SK-N-SH (cell line): ENCODE measurements at regions not wholly inside any gene's neighbourhood (a gene's known extent, or its start where the extent isn't known, plus 50 kb on each side); places are given as distances from the start of the nearest gene placed in this dataset.

Source experiments
- CTCF ChIA-PET: fragments of 300-600, 350-600 bp; formaldehyde crosslinking; extraction: SDS; loops from one replicate; lab custom pipeline; 2021; lab: Yijun Ruan, JAX
- POLR2A ChIA-PET: fragments of 350-600 bp; sonication (Branson Sonifier 250); formaldehyde crosslinking; extraction: SDS; loops from one replicate; lab custom pipeline; 2020; ENCODE audit warnings: antibody characterized with exemption, inconsistent platforms; lab: Yijun Ruan, JAX
- DNase-seq: peaks from one replicate; pipeline ENCODE4 v3.0.0; 2012
- H2AFZ ChIP-seq: fragments of 200-600 bp; sonication (generic); 2 replicates; pipeline ENCODE4 v1.8.1; 2016; ENCODE audit warnings: antibody characterized with exemption, mild to moderate bottlenecking, low read depth
- H3F3A ChIP-seq: fragments of 200-600 bp; sonication (generic); replicated peaks from 2 replicates; pipeline ENCODE3; 2016; ENCODE audit warnings: antibody characterized with exemption, mild to moderate bottlenecking; ENCODE audit not compliant: insufficient read depth
- H3K27ac ChIP-seq, 2 experiments: fragments of 200-500 bp in 1 of 2; fragments of 200-600 bp in 1 of 2; sonication (Bioruptor generic) in 1 of 2; sonication (generic), shearing (Covaris generic) in 1 of 2; 2 replicates each; pipeline versions ENCODE4 v1.5.1 to v1.6.1; 2014 to 2016; ENCODE audit warnings: low read depth in 2 of 2, inconsistent platforms in 1 of 2, low read length in 1 of 2, mild to moderate bottlenecking in 1 of 2, mixed read lengths in 1 of 2
- H3K27me3 ChIP-seq: fragments of 200-600 bp; sonication (generic), shearing (Covaris generic); 2 replicates; pipeline ENCODE4 v1.6.1; 2016; ENCODE audit warnings: mixed run types; ENCODE audit not compliant: insufficient read depth
- H3K36me3 ChIP-seq, 2 experiments: fragments of 200-500 bp in 1 of 2; fragments of 200-600 bp in 1 of 2; sonication (Bioruptor generic) in 1 of 2; sonication (generic) in 1 of 2; replicated peaks in 1 of 2; 2 replicates each; pipeline versions ENCODE3 to v1.5.1; 2014 to 2016; ENCODE audit warnings: low read length in 1 of 2, mild to moderate bottlenecking in 1 of 2; ENCODE audit not compliant: insufficient read depth in 2 of 2, control insufficient read depth in 1 of 2
- H3K4me1 ChIP-seq, 2 experiments: fragments of 200-500 bp in 1 of 2; fragments of 200-600 bp in 1 of 2; sonication (Bioruptor generic) in 1 of 2; sonication (generic), shearing (Covaris generic) in 1 of 2; 2 replicates each; pipeline versions ENCODE4 v1.5.1 to v1.6.1; 2014 to 2016; ENCODE audit warnings: low read depth in 1 of 2, low read length in 1 of 2, mixed run types in 1 of 2; ENCODE audit not compliant: insufficient read depth in 2 of 2, control insufficient read depth in 1 of 2
- H3K4me2 ChIP-seq: fragments of 200-600 bp; sonication (generic), shearing (Covaris generic); 2 replicates; pipeline ENCODE4 v1.6.1; 2017; ENCODE audit warnings: mixed run types
- H3K4me3 ChIP-seq, 2 experiments: fragments of 200-500 bp in 1 of 2; fragments of 200-600 bp in 1 of 2; sonication (Bioruptor generic) in 1 of 2; sonication (generic), shearing (Covaris generic) in 1 of 2; 2 replicates each; pipeline versions ENCODE4 v1.5.1 to v1.8.1; 2014 to 2016; ENCODE audit warnings: low read depth in 2 of 2, inconsistent platforms in 1 of 2, low read length in 1 of 2, mild to moderate bottlenecking in 1 of 2, mixed read lengths in 1 of 2, moderate library complexity in 1 of 2
- H3K79me2 ChIP-seq: fragments of 200-600 bp; sonication (generic); 2 replicates; pipeline ENCODE4 v1.8.1; 2017; ENCODE audit warnings: mild to moderate bottlenecking; ENCODE audit not compliant: insufficient read depth
- H3K9ac ChIP-seq: fragments of 200-600 bp; sonication (generic); 2 replicates; pipeline ENCODE4 v1.6.1; 2017; ENCODE audit warnings: mixed run types
- H3K9me2 ChIP-seq: fragments of 200-600 bp; sonication (generic); 2 replicates; pipeline ENCODE4 v1.6.1; 2017; ENCODE audit warnings: mixed run types
- H3K9me3 ChIP-seq: fragments of 200-600 bp; sonication (generic); 2 replicates; pipeline ENCODE4 v1.6.1; 2017; ENCODE audit warnings: mixed run types, mild to moderate bottlenecking, moderate library complexity
- H4K20me1 ChIP-seq: fragments of 200-600 bp; sonication (generic); 2 replicates; pipeline ENCODE4 v1.6.1; 2017; ENCODE audit warnings: mild to moderate bottlenecking, mixed run types; ENCODE audit not compliant: insufficient read depth
- CTCF ChIP-seq: fragments of 200-600 bp; sonication (generic); IDR thresholded peaks from 2 replicates; pipeline ENCODE4 v1.6.1; 2017; ENCODE audit warnings: antibody characterized with exemption, mild to moderate bottlenecking, moderate library complexity
- EP300 ChIP-seq, 2 experiments: IDR thresholded peaks; 2 replicates each; pipeline versions ENCODE4 v1.4.0 to v1.6.1; 2012; ENCODE audit warnings: borderline replicate concordance in 1 of 2, low read depth in 1 of 2, low read length in 1 of 2
- FOXM1 ChIP-seq: IDR thresholded peaks from 2 replicates; pipeline ENCODE4 v1.4.0; 2012; ENCODE audit warnings: low read depth, mild to moderate bottlenecking
- GABPA ChIP-seq: IDR thresholded peaks from 2 replicates; pipeline ENCODE4 v1.4.0; 2012; ENCODE audit warnings: low read depth, mild to moderate bottlenecking
- GATA2 ChIP-seq: sonication (generic); formaldehyde crosslinking; IDR thresholded peaks from 2 replicates; pipeline ENCODE4 v1.5.0; 2020; ENCODE audit warnings: mild to moderate bottlenecking, missing genetic modification reagents
- JUND ChIP-seq: IDR thresholded peaks from 2 replicates; pipeline ENCODE4 v1.4.0; 2012
- MEF2A ChIP-seq: IDR thresholded peaks from 2 replicates; pipeline ENCODE4 v1.4.0; 2012; ENCODE audit warnings: low read depth, borderline replicate concordance
- MXI1 ChIP-seq: IDR thresholded peaks from 2 replicates; pipeline ENCODE4 v1.6.1; 2012; ENCODE audit warnings: mild to moderate bottlenecking, low read depth, low read length, improper control_type of control experiment
- NFIC ChIP-seq: IDR thresholded peaks from 2 replicates; pipeline ENCODE4 v1.4.0; 2012; ENCODE audit warnings: borderline replicate concordance
- NRF1 ChIP-seq: IDR thresholded peaks from 2 replicates; pipeline ENCODE4 v1.6.1; 2012; ENCODE audit warnings: low read depth, mild to moderate bottlenecking, low read length
- RAD21 ChIP-seq: IDR thresholded peaks from 2 replicates; pipeline ENCODE4 v1.6.1; 2012; ENCODE audit warnings: mild to moderate bottlenecking, low read length
- RCOR1 ChIP-seq: fragments of 150-350 bp; IDR thresholded peaks from 2 replicates; pipeline ENCODE4 v1.6.1; 2017; ENCODE audit warnings: antibody characterized with exemption, low read length
- REST ChIP-seq: IDR thresholded peaks from 2 replicates; pipeline ENCODE4 v1.6.1; 2012; ENCODE audit warnings: mild to moderate bottlenecking, low read depth, low read length, moderate library complexity
- RFX5 ChIP-seq: IDR thresholded peaks from 2 replicates; pipeline ENCODE4 v1.6.1; 2012; ENCODE audit warnings: mild to moderate bottlenecking, improper control_type of control experiment, low read length
- SMC3 ChIP-seq: IDR thresholded peaks from 2 replicates; pipeline ENCODE4 v1.6.1; 2012; ENCODE audit warnings: low read depth, low read length, improper control_type of control experiment
- USF1 ChIP-seq: IDR thresholded peaks from 2 replicates; pipeline ENCODE4 v1.4.0; 2012; ENCODE audit warnings: low read depth, borderline replicate concordance
- YY1 ChIP-seq: IDR thresholded peaks from 2 replicates; pipeline ENCODE4 v1.4.0; 2012; ENCODE audit warnings: low read depth, mild to moderate bottlenecking
- WGBS: methylation state at CpG from one replicate; pipeline ENCODE4 v1.1.6; 2017; ENCODE audit warnings: low lambda C conversion rate; 5-methylcytosine and 5-hydroxymethylcytosine counted together

- TF ChIP-seq USF1 = no peak
- no peak for TF ChIP-seq NFIC
- TF ChIP-seq CTCF = no peak
- TF ChIP-seq RFX5 = no peak
- TF ChIP-seq MEF2A = no peak
- peak in 1 of 2 experiments; percentile 87; a peak in 2 of 4 replicates for TF ChIP-seq EP300 (IDR thresholded peaks at IDR 0.05; ENCODE audit: borderline replicate concordance in 1 of 2, low read depth in 1 of 2, low read length in 1 of 2)
- no peak for TF ChIP-seq FOXM1
- TF ChIP-seq GABPA = no peak
- TF ChIP-seq MXI1 = peak; percentile 47; the same call in 1 of the 2 replicates
- TF ChIP-seq JUND = no peak
- no peak for TF ChIP-seq NRF1
- no peak for TF ChIP-seq REST
- TF ChIP-seq RAD21 = peak; percentile 40
Measured at GRCh38 chr10:124283215-124283948, 135.3 kb downstream of the OAT start (continued).

GRCh38 chr10:124282326-124282725 is 136.4 kb downstream of the OAT start:
- no peak for DNase-seq
- no peaks in the 10 kb centered on the region for H3K9me2 ChIP-seq
- H4K20me1 ChIP-seq = no peaks in the 10 kb centered on the region
- no peaks in the 10 kb centered on the region for H3K9me3 ChIP-seq
- no peaks in the 10 kb centered on the region for H3K27me3 ChIP-seq
- no peak for TF ChIP-seq RCOR1
- no peak for TF ChIP-seq SMC3
- no peak for TF ChIP-seq GATA2 (CRISPR knock-in tag)
- no peak for TF ChIP-seq YY1
- TF ChIP-seq JUND = no peak
- TF ChIP-seq RFX5 = no peak
- no peak overlapping the region for H3K4me3 ChIP-seq
- 67% methylated on average over 11 of the region's 11 CpGs for WGBS
- no peak overlapping the region for H3K9ac ChIP-seq
- no peaks in the 10 kb centered on the region for H3K79me2 ChIP-seq
- POLR2A ChIA-PET = no interaction called here
- H3K4me2 ChIP-seq = no peak overlapping the region
- H3K36me3 ChIP-seq = no peaks in the 10 kb centered on the region
- no peak overlapping the region for H2AFZ ChIP-seq
- CTCF ChIA-PET = interaction anchor here (1.1 to 1.6 kb wide), 2 partner anchors 23 to 107 kb away, joined by 3 to 6 read pairs; no protein-coding TSS in a partner anchor
- H3K4me1 ChIP-seq = peaks cover 0 to 16% of the 10 kb centered on the region in 2 experiments; a peak in 2 of 4 replicates
- no peak overlapping the region for H3K27ac ChIP-seq
- H3F3A ChIP-seq = no peaks in the 10 kb centered on the region
